Smooth muscle cell (in vitro differentiated cells): ENCODE measurements at regions not wholly inside any gene's neighbourhood (a gene's known extent, or its start where the extent isn't known, plus 50 kb on each side); places are given as distances from the start of the nearest gene placed in this dataset.

Experiments used
- DNase-seq: peaks from one replicate; lab custom pipeline; 2025; ENCODE audit not compliant: unreplicated experiment; lab: John Stamatoyannopoulos, UW
- H2AFZ ChIP-seq: fragments of 200-600 bp; sonication (generic); 2 replicates; pipeline ENCODE4 v1.6.0; 2016; ENCODE audit warnings: antibody characterized with exemption, low read depth, mild to moderate bottlenecking
- H3F3A ChIP-seq: fragments of 200-600 bp; sonication (generic); 2 replicates; pipeline ENCODE4 v1.6.0; 2017; ENCODE audit warnings: antibody characterized with exemption, low read depth
- H3K27ac ChIP-seq: fragments of 200-600 bp; sonication (generic); 2 replicates; pipeline ENCODE4 v1.5.1; 2016; ENCODE audit warnings: low read depth, mild to moderate bottlenecking
- H3K27me3 ChIP-seq: fragments of 200-600 bp; sonication (generic); 2 replicates; pipeline ENCODE4 v1.6.1; 2016; ENCODE audit warnings: low read depth, mild to moderate bottlenecking
- H3K36me3 ChIP-seq: fragments of 200-600 bp; sonication (generic); 2 replicates; pipeline ENCODE4 v1.5.1; 2016; ENCODE audit warnings: low read depth
- H3K4me1 ChIP-seq: fragments of 200-600 bp; sonication (generic); 2 replicates; pipeline ENCODE4 v1.5.1; 2016; ENCODE audit warnings: low read depth
- H3K4me2 ChIP-seq: fragments of 200-600 bp; sonication (generic); 2 replicates; pipeline ENCODE4 v1.6.0; 2016; ENCODE audit warnings: mild to moderate bottlenecking
- H3K4me3 ChIP-seq: fragments of 200-600 bp; sonication (generic); 2 replicates; pipeline ENCODE4 v1.5.1; 2016; ENCODE audit warnings: mild to moderate bottlenecking
- H3K79me2 ChIP-seq: fragments of 200-600 bp; sonication (generic); 2 replicates; pipeline ENCODE4 v1.6.0; 2016; ENCODE audit warnings: low read depth, mild to moderate bottlenecking
- H3K9ac ChIP-seq: fragments of 200-600 bp; sonication (generic); 2 replicates; pipeline ENCODE4 v1.6.0; 2016; ENCODE audit warnings: low read depth
- H3K9me3 ChIP-seq: fragments of 200-600 bp; sonication (generic); replicated peaks from 2 replicates; pipeline ENCODE4 v1.5.1; 2016; ENCODE audit warnings: low read depth
- H4K20me1 ChIP-seq: fragments of 200-600 bp; sonication (generic); 2 replicates; pipeline ENCODE4 v1.6.0; 2016; ENCODE audit warnings: low read depth
- CTCF ChIP-seq: fragments of 200-600 bp; sonication (generic); IDR thresholded peaks from 2 replicates; pipeline ENCODE4 v1.5.1; 2017; ENCODE audit warnings: borderline replicate concordance, mild to moderate bottlenecking, antibody characterized with exemption; ENCODE audit not compliant: insufficient read depth, poor library complexity, severe bottlenecking
- WGBS: methylation state at CpG from one replicate; pipeline ENCODE4 v1.1.7; 2016; ENCODE audit warnings: low lambda C conversion rate; 5-methylcytosine and 5-hydroxymethylcytosine counted together

- Histone ChIP-seq H2AFZ (no peak overlapping the region), H3K4me1 (no peaks in the 10 kb centered on the region), H3K27me3 (no peaks in the 10 kb centered on the region), H3K9ac (no peak overlapping the region), H3F3A (no peaks in the 10 kb centered on the region), H3K79me2 (no peaks in the 10 kb centered on the region), H3K9me3 (no peaks in the 10 kb centered on the region), H3K36me3 (no peaks in the 10 kb centered on the region), H4K20me1 (no peaks in the 10 kb centered on the region), H3K27ac (no peak overlapping the region), H3K4me3 (no peak overlapping the region), H3K4me2 (no peak overlapping the region)
- no peak for DNase-seq
- TF ChIP-seq CTCF = no peak
Measured at GRCh38 chr12:41684997-41685396, 459.7 kb downstream of the GXYLT1 start.

- Histone ChIP-seq H4K20me1 (no peaks in the 10 kb centered on the region), H3K4me3 (no peak overlapping the region), H3K9ac (no peak overlapping the region), H3K9me3 (no peaks in the 10 kb centered on the region), H2AFZ (no peak overlapping the region), H3K79me2 (no peaks in the 10 kb centered on the region), H3K27ac (no peak overlapping the region), H3F3A (no peaks in the 10 kb centered on the region), H3K4me1 (no peaks in the 10 kb centered on the region), H3K27me3 (no peaks in the 10 kb centered on the region), H3K36me3 (no peaks in the 10 kb centered on the region), H3K4me2 (no peak overlapping the region)
- 78% methylated on average over 4 of the region's 4 CpGs for WGBS
- TF ChIP-seq CTCF = no peak
- DNase-seq = no peak
Measured at GRCh38 chr12:41683513-41684240, 461.0 kb downstream of the GXYLT1 start.

- 97% methylated on average over 2 of the region's 2 CpGs for WGBS
- Histone ChIP-seq H4K20me1 (no peaks in the 10 kb centered on the region), H3K36me3 (no peaks in the 10 kb centered on the region), H3K9ac (no peak overlapping the region), H3K9me3 (no peaks in the 10 kb centered on the region), H3K79me2 (no peaks in the 10 kb centered on the region), H3K4me1 (no peaks in the 10 kb centered on the region), H3K27ac (no peak overlapping the region), H3F3A (no peaks in the 10 kb centered on the region), H3K27me3 (no peaks in the 10 kb centered on the region), H3K4me2 (no peak overlapping the region), H2AFZ (no peak overlapping the region), H3K4me3 (no peak overlapping the region)
- no peak for TF ChIP-seq CTCF
- DNase-seq = no peak
Measured at GRCh38 chr12:41683023-41683422, 461.7 kb downstream of the GXYLT1 start.

GRCh38 chr12:41681898-41682297, 462.8 kb downstream of the GXYLT1 start:
- Histone ChIP-seq H3K27me3 (no peaks in the 10 kb centered on the region), H3K27ac (no peak overlapping the region), H3K9ac (no peak overlapping the region), H4K20me1 (no peaks in the 10 kb centered on the region), H3K4me1 (no peaks in the 10 kb centered on the region), H3K9me3 (no peaks in the 10 kb centered on the region), H3K4me3 (no peak overlapping the region), H2AFZ (no peak overlapping the region), H3K79me2 (no peaks in the 10 kb centered on the region), H3K4me2 (no peak overlapping the region), H3K36me3 (no peaks in the 10 kb centered on the region), H3F3A (no peaks in the 10 kb centered on the region)
- TF ChIP-seq CTCF = no peak
- 85% methylated on average over 3 of the region's 3 CpGs for WGBS
- no peak for DNase-seq
